ENCODE measurements at regions not wholly inside any gene's neighbourhood (a gene's known extent, or its start where the extent isn't known, plus 50 kb on each side); places are given as distances from the start of the nearest gene placed in this dataset.

- no peak for DNase-seq (ENCODE audit: low spot score)
Observed at GRCh38 chr15:37576952-37577351, 357.5 kb upstream of the TMCO5A start.

DNA sequence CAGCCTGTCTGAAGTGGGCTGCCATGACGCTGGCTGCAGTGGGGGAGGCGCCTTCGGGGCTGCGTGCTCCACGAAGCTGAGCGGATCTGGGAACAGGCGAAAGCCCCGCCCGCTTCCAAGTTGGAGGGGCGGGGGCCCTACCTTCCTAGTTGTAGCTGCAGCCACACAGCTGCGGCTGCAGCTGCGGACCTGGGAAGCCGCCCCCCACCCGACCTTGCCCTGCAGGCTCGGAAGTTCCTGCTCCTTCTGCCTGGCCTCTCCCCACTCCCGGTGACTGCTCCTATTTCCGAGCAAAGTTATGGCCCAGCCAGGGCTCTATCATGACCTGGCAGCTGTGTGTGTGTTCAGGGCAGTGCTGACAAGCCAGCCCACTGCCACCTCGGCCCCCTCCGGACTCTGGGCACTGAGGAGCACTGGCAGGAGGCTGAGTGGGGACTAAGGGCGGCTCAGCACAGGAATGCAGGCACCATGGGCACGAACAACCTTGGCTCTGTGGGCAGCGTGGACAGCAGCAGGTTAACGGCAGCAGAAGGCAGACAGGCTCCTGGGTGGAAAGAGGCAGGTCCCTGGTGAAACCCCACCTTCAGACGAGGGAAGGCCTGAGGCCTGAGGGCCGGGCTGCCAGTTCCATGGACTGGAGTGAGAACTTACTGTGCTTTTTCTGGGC, 352.4 kb upstream of the TMCO5A start:
- no peak for DNase-seq (ENCODE audit: low spot score)

- no peak for DNase-seq (ENCODE audit: low spot score)
Observed at GRCh38 chr15:37582852-37583251, 351.6 kb upstream of the TMCO5A start.

GRCh38 chr15:37586011-37586583, 348.3 kb upstream of the TMCO5A start:
- DNase-seq (ENCODE audit: low spot score) = no peak

DNA sequence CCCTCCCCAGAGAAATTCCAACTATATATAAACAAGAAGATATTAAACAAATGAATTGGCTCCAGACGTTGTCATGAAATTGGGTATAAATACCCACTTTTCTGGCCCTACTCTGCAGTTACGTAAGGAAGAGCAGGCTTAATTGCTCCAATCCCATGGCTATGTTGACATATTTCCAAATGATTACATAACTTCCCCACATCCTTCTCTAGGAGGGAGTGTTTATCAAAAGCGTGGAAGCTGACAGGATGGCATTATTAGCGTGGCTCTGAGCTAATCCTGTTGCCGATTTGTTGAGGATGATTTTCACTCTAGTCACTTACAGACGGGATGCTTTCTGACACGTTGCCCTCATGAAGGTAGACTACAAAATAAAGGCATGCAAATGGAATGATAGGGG, 347.5 kb upstream of the TMCO5A start:
- no peak for DNase-seq (ENCODE audit: low spot score)

GRCh38 chr15:37594417-37594816, 340.0 kb upstream of the TMCO5A start:
- no peak for DNase-seq (ENCODE audit: low spot score)

GRCh38 chr15:37595426-37595970, 338.9 kb upstream of the TMCO5A start:
- no peak for DNase-seq (ENCODE audit: low spot score)

DNA sequence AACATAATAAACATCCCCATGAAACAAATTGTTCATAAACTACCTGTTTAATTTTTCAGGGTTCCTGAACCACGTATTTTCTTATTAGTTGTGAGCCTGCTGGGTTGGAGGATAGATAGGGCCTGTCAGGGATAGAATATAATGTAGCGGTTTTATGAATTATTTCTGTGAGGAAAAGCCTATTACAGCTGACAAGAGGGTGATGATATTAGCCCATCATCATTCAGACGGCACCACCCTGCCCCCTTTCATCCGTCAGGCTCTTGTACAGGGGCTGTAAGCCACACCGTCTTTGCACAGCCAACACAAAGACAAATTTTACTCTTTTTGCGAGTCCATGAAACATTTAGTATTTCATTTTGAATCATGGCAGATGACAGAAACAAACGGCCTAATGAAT, 335.3 kb upstream of the TMCO5A start:
- no peak for DNase-seq (ENCODE audit: low spot score)

DNA sequence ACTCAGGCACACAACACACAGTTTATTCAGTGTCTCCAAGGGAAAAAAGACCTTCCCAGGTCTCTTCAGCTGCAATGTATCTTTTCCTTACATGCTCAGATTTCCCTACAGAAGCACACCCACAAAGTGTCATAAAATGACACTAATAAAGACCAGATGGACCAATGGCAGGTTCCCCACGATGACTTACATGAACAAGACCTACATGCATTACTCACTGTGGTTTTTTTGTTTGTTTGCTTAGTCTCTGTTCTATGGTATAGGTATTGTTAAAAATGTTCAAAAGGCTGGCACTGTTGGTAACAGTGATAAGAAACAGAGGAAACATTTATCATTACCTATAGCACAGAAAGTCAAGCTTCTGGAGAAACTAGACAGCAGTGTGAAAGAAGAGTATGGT, 318.2 kb upstream of the TMCO5A start:
- DNase-seq (ENCODE audit: low spot score) = no peak

DNA sequence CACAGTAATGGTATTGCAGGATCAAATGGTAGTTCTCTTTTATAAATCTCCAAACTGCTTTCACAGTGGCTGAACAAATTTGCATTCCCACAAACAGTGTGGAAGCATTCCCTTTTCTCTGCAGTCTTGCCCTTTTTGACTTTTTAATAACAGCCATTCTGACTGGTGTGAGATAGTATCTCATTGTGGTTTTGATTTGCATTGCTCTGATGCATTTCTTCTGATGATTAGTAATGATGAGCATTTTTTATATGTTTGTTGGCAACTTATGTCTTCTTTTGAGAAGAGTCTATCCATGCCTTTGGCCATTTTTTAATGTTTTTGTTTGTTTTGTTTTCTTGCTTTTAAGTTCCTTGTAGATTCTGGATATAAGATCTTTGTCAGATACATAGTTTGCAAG, 316.1 kb upstream of the TMCO5A start:
- DNase-seq (ENCODE audit: low spot score) = no peak

DNA sequence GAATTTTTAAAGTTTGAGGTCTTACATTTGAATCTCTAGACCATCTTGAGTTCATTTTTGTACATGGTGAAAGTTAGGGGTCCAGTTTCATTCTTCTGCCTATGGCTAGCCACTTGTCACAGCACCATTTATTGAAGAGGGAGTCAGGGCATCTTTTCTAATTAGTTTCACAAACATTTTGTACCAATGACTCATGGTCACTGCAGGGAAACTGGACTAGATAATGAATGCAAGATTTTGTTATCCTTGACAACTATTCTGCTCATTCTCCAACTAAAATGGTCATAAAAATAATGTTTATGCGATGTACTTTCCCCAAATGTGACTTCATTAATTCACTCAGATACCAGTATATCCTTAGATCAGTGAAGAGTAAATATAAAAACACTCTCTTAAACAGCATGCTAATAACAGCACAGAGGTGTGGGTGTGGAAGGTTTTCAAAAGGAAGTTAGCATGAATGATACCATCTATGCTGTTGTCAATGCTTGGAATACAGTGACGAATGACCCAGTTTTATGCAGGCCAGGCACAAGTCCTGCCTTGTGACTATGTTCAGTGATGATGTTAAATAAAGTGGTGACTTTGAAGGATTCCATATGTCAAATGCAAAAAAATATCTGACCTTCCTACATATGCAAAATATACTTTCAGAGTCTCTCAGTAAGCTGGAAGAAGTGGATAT, 314.9 kb upstream of the TMCO5A start:
- DNase-seq (ENCODE audit: low spot score) = no peak

GRCh38 chr15:37625576-37625975, 308.9 kb upstream of the TMCO5A start:
- DNase-seq (ENCODE audit: low spot score) = no peak

DNA sequence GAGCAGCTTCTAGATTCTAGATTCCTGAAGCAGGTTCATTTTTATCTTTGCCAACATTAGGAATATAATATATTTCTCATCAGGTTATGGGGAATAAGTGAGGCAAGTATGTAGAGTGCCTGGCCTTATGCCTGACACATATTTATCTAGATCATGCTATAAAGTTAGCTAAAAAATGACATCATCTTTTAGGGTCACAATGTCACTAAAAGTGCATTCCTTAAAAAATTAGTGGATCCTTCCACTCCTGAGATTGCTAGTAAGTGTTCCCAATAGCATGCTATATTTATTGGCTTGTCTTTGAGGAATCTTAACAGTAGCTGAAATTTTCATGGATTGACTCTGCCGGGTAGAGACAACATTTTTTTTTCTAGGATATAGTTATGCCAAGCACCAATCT, 305.9 kb upstream of the TMCO5A start:
- DNase-seq (ENCODE audit: low spot score) = no peak

DNA sequence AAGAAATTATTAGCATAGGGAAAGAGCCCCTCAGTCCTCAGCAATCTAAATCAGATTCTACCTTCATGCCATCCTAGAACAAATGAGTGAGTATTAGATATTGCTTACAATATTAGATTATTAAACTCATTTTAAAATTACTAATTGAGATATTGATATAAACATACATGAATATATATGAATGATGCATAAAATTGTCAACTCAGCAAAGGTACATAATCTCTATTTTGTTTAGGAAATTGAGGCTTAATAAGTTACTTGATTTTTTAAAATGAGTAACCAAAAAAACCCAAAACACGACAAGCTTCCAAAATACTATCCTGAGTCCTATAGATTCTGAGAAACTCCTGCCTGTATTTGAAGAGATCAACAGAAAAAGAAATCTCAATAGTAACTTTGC, 297.7 kb upstream of the TMCO5A start:
- DNase-seq (ENCODE audit: low spot score) = no peak

- DNase-seq (ENCODE audit: low spot score) = no peak
Observed at GRCh38 chr15:37638116-37638515, 296.3 kb upstream of the TMCO5A start.

GRCh38 chr15:37638691-37639090, 295.7 kb upstream of the TMCO5A start:
- DNase-seq (ENCODE audit: low spot score) = no peak

- DNase-seq (ENCODE audit: low spot score) = no peak
Observed at GRCh38 chr15:37652646-37653417, 281.6 kb upstream of the TMCO5A start.

DNA sequence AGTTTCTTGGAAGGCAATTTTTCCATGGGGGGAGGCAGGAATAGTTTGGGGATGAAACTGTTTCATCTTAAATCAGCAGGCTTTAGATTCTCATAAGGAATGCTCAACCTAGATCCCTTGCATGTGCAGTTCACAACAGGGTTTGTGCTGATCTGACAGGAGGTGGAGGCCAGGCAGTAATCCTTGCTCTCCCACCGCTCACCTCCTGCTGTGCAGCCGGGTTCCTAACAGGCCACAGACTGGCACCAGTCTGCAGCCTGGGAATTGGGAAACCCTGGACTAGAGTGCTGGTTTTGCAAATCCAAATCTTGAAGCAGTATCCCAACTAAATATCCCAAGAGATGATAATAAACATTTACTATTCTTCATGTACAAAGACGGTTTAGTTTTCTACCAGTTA, 256.3 kb upstream of the TMCO5A start:
- no peak for DNase-seq (ENCODE audit: low spot score)

GRCh38 chr15:37679627-37680026, 254.8 kb upstream of the TMCO5A start:
- no peak for DNase-seq (ENCODE audit: low spot score)

DNA sequence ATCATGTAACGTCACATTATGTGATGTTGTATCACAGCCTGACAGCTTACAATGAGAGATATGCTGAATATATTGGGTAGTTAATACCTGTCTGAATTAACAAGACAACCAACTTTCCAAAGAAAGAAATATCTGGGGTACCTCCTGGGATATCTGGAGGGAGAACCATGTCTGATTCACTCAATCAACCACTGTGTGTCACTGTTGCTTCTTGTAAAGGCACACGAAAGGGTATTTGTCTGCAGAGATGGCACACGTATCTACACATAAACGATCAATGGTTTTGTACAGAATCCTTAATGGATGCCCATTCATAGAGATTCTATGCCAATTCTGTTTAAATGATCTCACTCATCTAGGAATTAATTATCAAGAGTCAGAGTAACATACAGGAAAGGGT, 252.1 kb upstream of the TMCO5A start:
- DNase-seq (ENCODE audit: low spot score) = peak; percentile 9

- DNase-seq (ENCODE audit: low spot score) = no peak
Observed at GRCh38 chr15:37691911-37692310, 242.5 kb upstream of the TMCO5A start.

GRCh38 chr15:37693926-37694325, 240.5 kb upstream of the TMCO5A start:
- DNase-seq (ENCODE audit: low spot score) = no peak

Measured in A172 (cell line).